ENCODE measurements at regions not wholly inside any gene's neighbourhood (a gene's known extent, or its start where the extent isn't known, plus 50 kb on each side); places are given as distances from the start of the nearest gene placed in this dataset.

GRCh38 chr12:67509666-67510386 lies 138.7 kb upstream of the DYRK2 start:
- no peak for TF ChIP-seq CTCF (IDR thresholded peaks at IDR 0.05)
- TF ChIP-seq POLR2A (IDR thresholded peaks at IDR 0.05) = no peak
